K562 (cell line): ENCODE measurements at regions not wholly inside any gene's neighbourhood (a gene's known extent, or its start where the extent isn't known, plus 50 kb on each side); places are given as distances from the start of the nearest gene placed in this dataset.

ENCODE experiments used
- ATAC-seq: fragments of 200-7000 bp; cut with Tn5 transposase; 3 replicates; pipeline ENCODE4 v1.9.1; 2020; ENCODE audit warnings: moderate library complexity
- BruUV-seq: library from RNA; stranded (reverse); fragments of 400-500 nt; replicated peaks from 2 replicates; lab custom pipeline; 2021; lab: Mats Ljungman, UMichigan
- CTCF ChIA-PET: fragments of 300-600 bp; formaldehyde crosslinking; extraction: SDS; loops from one replicate; lab custom pipeline; 2021; ENCODE audit warnings: low intra/inter-chr PET ratio; lab: Yijun Ruan, JAX
- POLR2A ChIA-PET: fragments of 300-600, 350-650 bp; sonication (Branson Sonifier 250); formaldehyde crosslinking; extraction: SDS; loops from one replicate; lab custom pipeline; 2021; ENCODE audit warnings: antibody characterized with exemption, inconsistent platforms; lab: Yijun Ruan, JAX
- DNase-seq, 4 experiments: peaks; one replicate each; pipeline versions ENCODE4 v3.0.0 to v3.0.0-alpha.2; 2011 to 2018; ENCODE audit warnings: low spot score in 3 of 4, mixed read lengths in 3 of 4; ENCODE audit errors: extremely low read depth in 1 of 4
- FAIRE-seq: peaks from 2 replicates; lab custom pipeline; 2011; peaks lifted over from hg19 to GRCh38; lab: Jason Lieb, UNC
- H2AFZ ChIP-seq: 2 replicates; pipeline ENCODE4 v1.6.0; 2011; ENCODE audit warnings: low read depth, low read length, control low read depth, inconsistent platforms
- H3K27ac ChIP-seq: fragments of 200-600 bp; 3 replicates; pipeline ENCODE4 v1.8.0; 2011; ENCODE audit warnings: low read depth, mild to moderate bottlenecking, control low read depth, inconsistent platforms, low read length, moderate library complexity, mixed read lengths; ENCODE audit errors: extremely low read depth
- H3K27me3 ChIP-seq, 2 experiments: fragments of 300-600 bp in 1 of 2; 2 replicates in 1 of 2; 3 replicates in 1 of 2; pipeline versions ENCODE4 v1.6.0 to v1.8.0; 2011; ENCODE audit warnings: inconsistent platforms in 2 of 2, low read length in 2 of 2, mild to moderate bottlenecking in 1 of 2, mixed read lengths in 1 of 2, moderate library complexity in 1 of 2; ENCODE audit not compliant: control insufficient read depth in 2 of 2, insufficient read depth in 2 of 2
- H3K36me3 ChIP-seq: fragments of 300-600 bp; 3 replicates; pipeline ENCODE4 v1.8.0; 2011; ENCODE audit warnings: mild to moderate bottlenecking, low read length, inconsistent platforms; ENCODE audit not compliant: control insufficient read depth, insufficient read depth
- H3K4me1 ChIP-seq, 2 experiments: fragments of 200-600 bp in 1 of 2; replicated peaks in 1 of 2; 2 replicates in 1 of 2; 3 replicates in 1 of 2; pipeline versions ENCODE4 v1.5.1 to v1.8.0; 2011; ENCODE audit warnings: inconsistent platforms in 2 of 2, low read length in 2 of 2, mild to moderate bottlenecking in 1 of 2, mixed read lengths in 1 of 2, moderate library complexity in 1 of 2; ENCODE audit not compliant: control insufficient read depth in 2 of 2, insufficient read depth in 2 of 2
- H3K4me2 ChIP-seq: 2 replicates; pipeline ENCODE4 v1.6.1; 2011; ENCODE audit warnings: low read length, control low read depth, inconsistent platforms, mixed read lengths; ENCODE audit not compliant: insufficient read depth
- H3K4me3 ChIP-seq: fragments of 200-600 bp; sonication (generic), shearing (Covaris generic); 2 replicates; pipeline ENCODE4 v1.5.1; 2016; ENCODE audit warnings: control low read depth, inconsistent platforms
- H3K79me2 ChIP-seq: fragments of 200-600 bp; 3 replicates; pipeline ENCODE4 v1.8.0; 2011; ENCODE audit warnings: low read length, inconsistent platforms; ENCODE audit not compliant: control insufficient read depth, insufficient read depth
- H3K9ac ChIP-seq, 2 experiments: 2 replicates each; pipeline versions ENCODE4 v1.6.0 to v1.6.1; 2011; ENCODE audit warnings: low read depth in 2 of 2, low read length in 2 of 2, control low read depth in 1 of 2, inconsistent platforms in 1 of 2, mild to moderate bottlenecking in 1 of 2, mixed read lengths in 1 of 2; ENCODE audit not compliant: insufficient read depth in 1 of 2
- H3K9me1 ChIP-seq: one replicate; pipeline ENCODE4 v1.6.0; 2011; ENCODE audit warnings: inconsistent platforms, mild to moderate bottlenecking, low read length, moderate library complexity; ENCODE audit not compliant: control insufficient read depth, insufficient read depth
- H3K9me3 ChIP-seq: replicated peaks from 2 replicates; pipeline ENCODE4 v1.5.1; 2011; ENCODE audit warnings: low read depth, low read length, inconsistent platforms; ENCODE audit not compliant: control insufficient read depth, insufficient read depth
- H4K20me1 ChIP-seq: replicated peaks from 2 replicates; pipeline ENCODE4 v1.6.1; 2011; ENCODE audit warnings: low read length, inconsistent platforms, mixed read lengths; ENCODE audit not compliant: control insufficient read depth, insufficient read depth
- FOXA1 ChIP-seq: fragments of 450-650 bp; IDR thresholded peaks from 2 replicates; pipeline ENCODE4 v1.6.1; 2016; ENCODE audit warnings: mild to moderate bottlenecking, borderline replicate concordance
- ZNF280A ChIP-seq: fragments of 450-650 bp; IDR thresholded peaks from 2 replicates; pipeline ENCODE4 v1.6.1; 2018; ENCODE audit warnings: mild to moderate bottlenecking, low read depth; ENCODE audit not compliant: partially characterized antibody
- WGBS: fragments of 100-300 bp; shearing (Covaris generic); methylation state at CpG from one replicate; pipeline ENCODE4 v1.1.6; 2016; ENCODE audit warnings: low coverage, mixed read lengths; ENCODE audit not compliant: insufficient coverage; ENCODE audit errors: missing lambda C conversion rate; 5-methylcytosine and 5-hydroxymethylcytosine counted together
- in situ Hi-C: fragments of 300-500 bp; cut with MboI; formaldehyde crosslinking; loops from 4 replicates; pipeline ENCODE4 v1.15.0; 2018; ENCODE audit warnings: inconsistent platforms, mixed read lengths
- intact Hi-C: fragments of 100-400 bp; cut with micrococcal nuclease; formaldehyde crosslinking; loops from 2 replicates; pipeline ENCODE4 v1.14.2; 2022
- TF ChIP-seq, protein P1 (sequence below): fragments of 150-350 bp; conservative IDR thresholded peaks from 2 replicates; pipeline ENCODE4 v1.6.1; 2014; ENCODE audit warnings: low read length
- TF ChIP-seq, protein P2 (sequence below): fragments of 250-450 bp; sonication (Bioruptor Pico); IDR thresholded peaks from 2 replicates; pipeline ENCODE4 v1.5.0; 2022; ENCODE audit warnings: mild to moderate bottlenecking

DNA sequence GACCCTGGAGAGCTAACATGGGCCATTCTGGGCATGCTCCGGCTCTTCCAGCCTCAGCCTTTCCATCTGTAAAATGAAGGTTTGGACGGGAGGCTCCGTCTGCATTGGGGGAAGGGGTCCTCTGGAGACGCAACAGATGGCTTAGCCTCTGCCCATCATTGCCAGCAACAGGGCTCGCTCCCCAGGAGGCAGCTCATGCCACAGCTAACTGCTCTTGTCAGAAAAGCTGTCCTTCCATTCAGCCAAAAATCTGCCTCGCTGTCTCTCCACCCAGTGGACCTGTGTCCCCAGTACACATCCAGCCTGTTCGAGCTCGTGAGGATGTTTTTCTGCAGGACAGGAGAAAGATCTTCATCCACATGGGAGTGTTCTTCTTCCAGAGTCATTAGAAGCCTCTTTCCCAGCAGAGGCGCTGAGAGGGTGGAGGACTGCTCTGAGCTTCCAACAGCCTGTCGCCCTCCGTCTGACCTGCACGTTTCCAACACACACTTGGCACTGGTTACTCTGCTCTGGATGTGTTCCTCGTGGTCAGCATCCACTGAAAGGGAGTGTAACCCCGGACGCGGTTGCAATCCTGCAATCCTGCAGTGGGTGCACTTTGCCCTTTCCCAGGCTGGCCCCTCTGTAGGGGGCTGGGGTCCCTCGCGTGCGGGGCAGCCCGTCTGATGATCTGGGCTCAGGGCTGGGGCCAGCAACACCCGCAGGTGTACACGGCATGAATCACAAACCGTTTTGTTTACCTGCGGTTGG, 1340.9 kb downstream of the TBC1D22A start:
- no peaks in the 10 kb centered on the region for H3K79me2 ChIP-seq
- TF ChIP-seq, protein P1, sequence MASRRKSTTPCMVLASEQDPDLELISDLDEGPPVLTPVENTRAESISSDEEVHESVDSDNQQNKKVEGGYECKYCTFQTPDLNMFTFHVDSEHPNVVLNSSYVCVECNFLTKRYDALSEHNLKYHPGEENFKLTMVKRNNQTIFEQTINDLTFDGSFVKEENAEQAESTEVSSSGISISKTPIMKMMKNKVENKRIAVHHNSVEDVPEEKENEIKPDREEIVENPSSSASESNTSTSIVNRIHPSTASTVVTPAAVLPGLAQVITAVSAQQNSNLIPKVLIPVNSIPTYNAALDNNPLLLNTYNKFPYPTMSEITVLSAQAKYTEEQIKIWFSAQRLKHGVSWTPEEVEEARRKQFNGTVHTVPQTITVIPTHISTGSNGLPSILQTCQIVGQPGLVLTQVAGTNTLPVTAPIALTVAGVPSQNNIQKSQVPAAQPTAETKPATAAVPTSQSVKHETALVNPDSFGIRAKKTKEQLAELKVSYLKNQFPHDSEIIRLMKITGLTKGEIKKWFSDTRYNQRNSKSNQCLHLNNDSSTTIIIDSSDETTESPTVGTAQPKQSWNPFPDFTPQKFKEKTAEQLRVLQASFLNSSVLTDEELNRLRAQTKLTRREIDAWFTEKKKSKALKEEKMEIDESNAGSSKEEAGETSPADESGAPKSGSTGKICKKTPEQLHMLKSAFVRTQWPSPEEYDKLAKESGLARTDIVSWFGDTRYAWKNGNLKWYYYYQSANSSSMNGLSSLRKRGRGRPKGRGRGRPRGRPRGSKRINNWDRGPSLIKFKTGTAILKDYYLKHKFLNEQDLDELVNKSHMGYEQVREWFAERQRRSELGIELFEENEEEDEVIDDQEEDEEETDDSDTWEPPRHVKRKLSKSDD = no peak
- TF ChIP-seq FOXA1 (no peak), ZNF280A (no peak)
- TF ChIP-seq, protein P2, sequence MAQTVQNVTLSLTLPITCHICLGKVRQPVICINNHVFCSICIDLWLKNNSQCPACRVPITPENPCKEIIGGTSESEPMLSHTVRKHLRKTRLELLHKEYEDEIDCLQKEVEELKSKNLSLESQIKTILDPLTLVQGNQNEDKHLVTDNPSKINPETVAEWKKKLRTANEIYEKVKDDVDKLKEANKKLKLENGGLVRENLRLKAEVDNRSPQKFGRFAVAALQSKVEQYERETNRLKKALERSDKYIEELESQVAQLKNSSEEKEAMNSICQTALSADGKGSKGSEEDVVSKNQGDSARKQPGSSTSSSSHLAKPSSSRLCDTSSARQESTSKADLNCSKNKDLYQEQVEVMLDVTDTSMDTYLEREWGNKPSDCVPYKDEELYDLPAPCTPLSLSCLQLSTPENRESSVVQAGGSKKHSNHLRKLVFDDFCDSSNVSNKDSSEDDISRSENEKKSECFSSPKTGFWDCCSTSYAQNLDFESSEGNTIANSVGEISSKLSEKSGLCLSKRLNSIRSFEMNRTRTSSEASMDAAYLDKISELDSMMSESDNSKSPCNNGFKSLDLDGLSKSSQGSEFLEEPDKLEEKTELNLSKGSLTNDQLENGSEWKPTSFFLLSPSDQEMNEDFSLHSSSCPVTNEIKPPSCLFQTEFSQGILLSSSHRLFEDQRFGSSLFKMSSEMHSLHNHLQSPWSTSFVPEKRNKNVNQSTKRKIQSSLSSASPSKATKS (CRISPR knock-in tag) = no peak
- TF ChIP-seq, all 486 proteins: peak for 0
- Histone ChIP-seq H3K4me3 (no peak overlapping the region), H3K4me1 (no peaks in the 10 kb centered on the region), H3K36me3 (no peaks in the 10 kb centered on the region), H3K9me3 (no peaks in the 10 kb centered on the region), H3K4me2 (no peak overlapping the region), H3K27ac (no peak overlapping the region), H3K9me1 (no peaks in the 10 kb centered on the region), H2AFZ (no peak overlapping the region), H3K9ac (no peak overlapping the region), H4K20me1 (0 out of 2 replicates have a peak, but pooled peaks cover 3% of the 10 kb centered on the region), H3K27me3 (peaks cover 0 to 7% of the 10 kb centered on the region in 2 experiments; a peak in 1 of 5 replicates)
- BruUV-seq = no TSS peak
- CTCF ChIA-PET = no interaction called here
- ATAC-seq (no peak), FAIRE-seq (no peak), DNase-seq (no peak)
- POLR2A ChIA-PET = no interaction called here
- intact Hi-C loops (no loop called here), in situ Hi-C loops (no loop called here)
- WGBS = 0% methylated on average over 17 of the region's 24 CpGs
